OCI-LY7 (cell line): ENCODE measurements at regions not wholly inside any gene's neighbourhood (a gene's known extent, or its start where the extent isn't known, plus 50 kb on each side); places are given as distances from the start of the nearest gene placed in this dataset.

Experiments
- EZH2phosphoT487 ChIP-seq: fragments of 200-600 bp; sonication (generic); IDR thresholded peaks from 2 replicates; pipeline ENCODE4 v1.6.1; 2018; ENCODE audit warnings: low read depth, borderline replicate concordance, mild to moderate bottlenecking, mixed run types, antibody characterized with exemption, low read length, moderate library complexity, mixed read lengths
- TF ChIP-seq, protein P1 (sequence below): fragments of 200-600 bp; sonication (generic); conservative IDR thresholded peaks from 2 replicates; pipeline ENCODE4 v1.5.1; 2014; ENCODE audit warnings: mild to moderate bottlenecking, antibody characterized with exemption, low read length, moderate library complexity, mixed read lengths

DNA sequence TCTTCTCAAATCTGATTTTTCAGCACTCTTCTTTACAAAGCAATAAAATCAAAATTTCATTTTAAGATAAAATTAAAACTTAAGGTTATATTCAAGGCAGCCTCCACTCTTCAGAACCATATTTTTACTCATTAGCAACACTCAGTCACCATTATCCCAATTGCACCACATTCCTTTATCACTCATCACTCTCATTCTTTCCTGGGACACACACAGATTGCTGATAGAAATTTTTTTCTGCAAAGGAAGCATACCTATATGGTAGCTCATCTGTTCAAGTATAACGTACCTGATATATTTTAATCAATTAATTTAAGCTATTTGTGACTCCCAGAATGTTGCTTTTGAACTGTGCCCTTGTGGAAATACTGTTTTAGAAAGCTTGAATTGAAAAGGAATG lies 1559.3 kb upstream of the ZEB2 start:
- TF ChIP-seq, protein P1, sequence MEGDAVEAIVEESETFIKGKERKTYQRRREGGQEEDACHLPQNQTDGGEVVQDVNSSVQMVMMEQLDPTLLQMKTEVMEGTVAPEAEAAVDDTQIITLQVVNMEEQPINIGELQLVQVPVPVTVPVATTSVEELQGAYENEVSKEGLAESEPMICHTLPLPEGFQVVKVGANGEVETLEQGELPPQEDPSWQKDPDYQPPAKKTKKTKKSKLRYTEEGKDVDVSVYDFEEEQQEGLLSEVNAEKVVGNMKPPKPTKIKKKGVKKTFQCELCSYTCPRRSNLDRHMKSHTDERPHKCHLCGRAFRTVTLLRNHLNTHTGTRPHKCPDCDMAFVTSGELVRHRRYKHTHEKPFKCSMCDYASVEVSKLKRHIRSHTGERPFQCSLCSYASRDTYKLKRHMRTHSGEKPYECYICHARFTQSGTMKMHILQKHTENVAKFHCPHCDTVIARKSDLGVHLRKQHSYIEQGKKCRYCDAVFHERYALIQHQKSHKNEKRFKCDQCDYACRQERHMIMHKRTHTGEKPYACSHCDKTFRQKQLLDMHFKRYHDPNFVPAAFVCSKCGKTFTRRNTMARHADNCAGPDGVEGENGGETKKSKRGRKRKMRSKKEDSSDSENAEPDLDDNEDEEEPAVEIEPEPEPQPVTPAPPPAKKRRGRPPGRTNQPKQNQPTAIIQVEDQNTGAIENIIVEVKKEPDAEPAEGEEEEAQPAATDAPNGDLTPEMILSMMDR, result no peak
- no peak for TF ChIP-seq EZH2phosphoT487
